Right atrium auricular region (tissue), 2 donors: ENCODE measurements at regions not wholly inside any gene's neighbourhood (a gene's known extent, or its start where the extent isn't known, plus 50 kb on each side); places are given as distances from the start of the nearest gene placed in this dataset.

Experiments
- DNase-seq: peaks from one replicate; pipeline ENCODE4 v3.0.0-alpha.2; 2019; ENCODE audit warnings: low spot score
- H3K27ac ChIP-seq, 2 donors: fragments of 200-600 bp; sonication (generic); 1 replicate in 1 of 2; 2 replicates in 1 of 2; pipeline ENCODE4 v1.5.1; 2016 to 2019
- H3K27me3 ChIP-seq, 2 donors: fragments of 200-600 bp; sonication (generic); one replicate each; pipeline versions ENCODE4 v1.5.1 to v1.6.0; 2017 to 2019
- H3K36me3 ChIP-seq: fragments of 200-600 bp; sonication (generic); one replicate; pipeline ENCODE4 v1.5.1; 2016
- H3K4me1 ChIP-seq, 2 donors: fragments of 200-600 bp; sonication (generic); one replicate each; pipeline versions ENCODE4 v1.5.1 to v1.6.0; 2017 to 2019
- H3K4me3 ChIP-seq, 2 donors: fragments of 200-600 bp; sonication (generic); 1 replicate in 1 of 2; 2 replicates in 1 of 2; pipeline ENCODE4 v1.5.1; 2017 to 2019; ENCODE audit warnings: mild to moderate bottlenecking in 1 of 2, moderate library complexity in 1 of 2
- H3K9me3 ChIP-seq, 2 donors: fragments of 200-600 bp; sonication (generic); one replicate each; pipeline ENCODE4 v1.5.1; 2019
- CTCF ChIP-seq, 2 donors: fragments of 200-600 bp; sonication (generic); IDR thresholded peaks; one replicate each; pipeline ENCODE4 v1.5.1; 2019; ENCODE audit warnings: antibody characterized with exemption in 2 of 2

GRCh38 chr2:219722276-219722879, 94.9 kb downstream of the SLC4A3 start:
- Histone ChIP-seq H3K27ac (no peak overlapping the region), H3K4me1 (peaks cover 0 to 14% of the 10 kb centered on the region in 2 donors), H3K36me3 (no peaks in the 10 kb centered on the region)

DNA sequence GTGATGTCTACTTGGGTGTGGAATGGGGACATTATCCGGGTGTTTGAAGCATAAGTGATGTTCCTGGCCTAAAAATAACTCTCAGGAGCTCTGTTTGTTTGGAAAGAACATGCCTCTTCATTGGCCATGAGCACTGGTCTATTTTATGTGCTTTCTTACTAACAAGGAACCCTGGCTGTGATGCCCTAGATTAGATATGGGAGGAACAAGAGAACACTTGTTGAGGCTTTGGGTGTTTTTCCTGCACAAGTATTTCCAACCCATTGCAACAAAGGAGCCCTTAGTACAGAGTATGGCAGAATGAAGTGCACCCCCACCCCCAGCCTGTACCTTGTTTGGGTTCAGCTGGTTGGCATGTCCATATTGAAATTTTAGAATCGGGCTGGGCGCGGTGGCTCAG, 95.9 kb downstream of the SLC4A3 start:
- no peak for TF ChIP-seq CTCF (IDR thresholded peaks at IDR 0.05)
- H3K27ac ChIP-seq = no peak overlapping the region
- no peak for DNase-seq

More at GRCh38 chr2:219722276-219722879, 94.9 kb downstream of the SLC4A3 start:
- Histone ChIP-seq H3K9me3 (no peaks in the 10 kb centered on the region), H3K4me3 (no peak overlapping the region), H3K27me3 (no peaks in the 10 kb centered on the region)
- DNase-seq = no peak
- TF ChIP-seq CTCF (IDR thresholded peaks at IDR 0.05) = no peak

DNA sequence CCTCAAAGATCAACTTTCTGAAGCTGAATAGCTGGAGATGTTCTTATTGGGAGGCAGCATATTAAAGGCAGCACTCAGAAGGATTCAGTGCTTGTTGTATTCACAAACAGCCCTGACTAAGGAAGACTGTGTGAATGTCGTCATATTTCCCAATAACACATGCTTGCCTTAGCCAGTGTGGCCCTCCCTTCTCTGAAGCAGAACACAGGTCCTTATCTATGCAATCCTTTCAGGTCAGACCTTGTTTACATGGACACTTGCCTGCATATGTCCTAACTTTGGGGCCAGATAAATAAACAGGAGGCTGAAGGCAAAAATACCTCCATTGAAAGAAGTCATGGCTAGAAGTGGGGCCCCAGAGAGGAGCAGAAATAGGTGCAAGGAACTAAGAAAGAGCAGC, 97.2 kb downstream of the SLC4A3 start:
- no peak for TF ChIP-seq CTCF (IDR thresholded peaks at IDR 0.05)
- Histone ChIP-seq H3K4me1 (peaks cover 0 to 7% of the 10 kb centered on the region in 2 donors), H3K27ac (no peak overlapping the region), H3K9me3 (no peaks in the 10 kb centered on the region), H3K27me3 (no peaks in the 10 kb centered on the region), H3K4me3 (no peak overlapping the region), H3K36me3 (no peaks in the 10 kb centered on the region)
- DNase-seq = peak; percentile 55

More for the DNA sequence above, 95.9 kb downstream of the SLC4A3 start:
- Histone ChIP-seq H3K4me1 (peaks cover 0 to 14% of the 10 kb centered on the region in 2 donors), H3K9me3 (no peaks in the 10 kb centered on the region), H3K36me3 (no peaks in the 10 kb centered on the region), H3K27me3 (no peaks in the 10 kb centered on the region), H3K4me3 (no peak overlapping the region)

DNA sequence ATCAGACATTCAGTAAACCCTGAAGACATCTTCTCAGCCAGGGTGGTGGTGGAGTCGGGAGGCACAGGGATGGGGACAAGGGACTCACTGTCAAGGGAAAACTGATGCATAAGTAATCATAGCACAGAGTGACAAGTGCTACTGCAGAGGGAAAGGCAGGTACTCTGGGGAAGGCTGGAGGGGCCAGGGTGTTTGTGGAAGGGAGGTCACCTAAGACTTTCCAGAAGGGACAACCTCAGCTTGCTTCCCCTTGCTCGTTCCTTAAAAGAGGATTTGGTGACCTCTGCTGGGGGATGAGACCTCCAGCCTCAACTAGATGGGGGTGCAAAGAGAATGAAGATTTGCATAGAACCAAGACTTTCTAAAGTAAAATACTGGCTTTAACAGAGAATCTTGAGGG, 99.5 kb downstream of the SLC4A3 start:
- H3K4me3 ChIP-seq = no peak overlapping the region
- no peak overlapping the region for H3K27ac ChIP-seq
- H3K9me3 ChIP-seq = no peaks in the 10 kb centered on the region
- H3K36me3 ChIP-seq = no peaks in the 10 kb centered on the region
- DNase-seq = peak; percentile 13
- peaks cover 0 to 7% of the 10 kb centered on the region in 2 donors for H3K4me1 ChIP-seq
- TF ChIP-seq CTCF (IDR thresholded peaks at IDR 0.05) = peak in 1 of 2 donors; percentile 26
- no peaks in the 10 kb centered on the region for H3K27me3 ChIP-seq

GRCh38 chr2:219727771-219728429, 100.5 kb downstream of the SLC4A3 start:
- Histone ChIP-seq H3K4me3 (no peak overlapping the region), H3K4me1 (peaks cover 0 to 4% of the 10 kb centered on the region in 2 donors), H3K36me3 (no peaks in the 10 kb centered on the region), H3K9me3 (no peaks in the 10 kb centered on the region), H3K27me3 (no peaks in the 10 kb centered on the region), H3K27ac (no peak overlapping the region)
- TF ChIP-seq CTCF (IDR thresholded peaks at IDR 0.05) = no peak
- peak; percentile 63 for DNase-seq
